OCI-LY7 (cell line): ENCODE measurements at regions not wholly inside any gene's neighbourhood (a gene's known extent, or its start where the extent isn't known, plus 50 kb on each side); places are given as distances from the start of the nearest gene placed in this dataset.

ENCODE experiments used
- BruUV-seq: library from RNA; stranded (reverse); fragments of 400-500 nt; replicated peaks from 2 replicates; lab custom pipeline; 2021; lab: Mats Ljungman, UMichigan
- CTCF ChIA-PET: fragments of 300-600 bp; sonication (Branson Sonifier 250); formaldehyde crosslinking; loops from one replicate; lab custom pipeline; 2022; ENCODE audit warnings: antibody characterized with exemption; ENCODE audit not compliant: unreplicated experiment; lab: Charles Lee
- POLR2A ChIA-PET: fragments of 300-600 bp; sonication (Branson Sonifier 250); formaldehyde crosslinking; loops from one replicate; lab custom pipeline; 2022; ENCODE audit warnings: antibody characterized with exemption; lab: Charles Lee
- DNase-seq: peaks from one replicate; pipeline ENCODE4 v3.0.0-alpha.2; 2015; ENCODE audit warnings: low spot score
- H2AFZ ChIP-seq: fragments of 200-600 bp; sonication (generic), shearing (Covaris generic); 2 replicates; pipeline ENCODE4 v1.6.1; 2014; ENCODE audit warnings: mild to moderate bottlenecking, antibody characterized with exemption, low read length, moderate library complexity
- H3K27ac ChIP-seq: fragments of 200-600 bp; sonication (generic); 2 replicates; pipeline ENCODE4 v1.5.1; 2014; ENCODE audit warnings: mixed run types, low read depth, mild to moderate bottlenecking, moderate library complexity, low read length, inconsistent platforms; ENCODE audit not compliant: poor library complexity, severe bottlenecking
- H3K36me3 ChIP-seq: fragments of 200-600 bp; sonication (generic); 2 replicates; pipeline ENCODE4 v1.6.1; 2014; ENCODE audit warnings: mild to moderate bottlenecking, antibody characterized with exemption, low read length, moderate library complexity, mixed read lengths; ENCODE audit not compliant: insufficient read depth
- H3K4me1 ChIP-seq: fragments of 200-600 bp; sonication (generic); 2 replicates; pipeline ENCODE4 v1.5.1; 2014; ENCODE audit warnings: mild to moderate bottlenecking, low read length; ENCODE audit not compliant: insufficient read depth, poor library complexity, severe bottlenecking
- H3K4me2 ChIP-seq: fragments of 200-600 bp; sonication (generic); 2 replicates; pipeline ENCODE4 v1.6.1; 2014; ENCODE audit warnings: mild to moderate bottlenecking, low read length
- H3K4me3 ChIP-seq: fragments of 200-600 bp; sonication (generic); 2 replicates; pipeline ENCODE4 v1.5.1; 2014; ENCODE audit warnings: mild to moderate bottlenecking, low read depth, low read length; ENCODE audit not compliant: poor library complexity, severe bottlenecking
- H3K79me2 ChIP-seq: fragments of 200-600 bp; sonication (generic); 2 replicates; pipeline ENCODE4 v1.6.1; 2016; ENCODE audit warnings: low read depth, mild to moderate bottlenecking, low read length, moderate library complexity, mixed read lengths; ENCODE audit not compliant: insufficient read depth
- H3K9me2 ChIP-seq: fragments of 200-600 bp; sonication (generic); 2 replicates; pipeline ENCODE4 v1.6.1; 2016; ENCODE audit warnings: mild to moderate bottlenecking, low read length, mixed read lengths; ENCODE audit not compliant: insufficient read depth
- H3K9me3 ChIP-seq: fragments of 200-600 bp; sonication (generic); 2 replicates; pipeline ENCODE4 v1.6.1; 2014; ENCODE audit warnings: mild to moderate bottlenecking, mixed run types, low read length, mixed read lengths
- H4K20me1 ChIP-seq: fragments of 200-600 bp; sonication (generic); 2 replicates; pipeline ENCODE4 v1.6.1; 2014; ENCODE audit warnings: mild to moderate bottlenecking, antibody characterized with exemption, low read length, moderate library complexity, mixed read lengths; ENCODE audit not compliant: insufficient read depth
- EZH2phosphoT487 ChIP-seq: fragments of 200-600 bp; sonication (generic); IDR thresholded peaks from 2 replicates; pipeline ENCODE4 v1.6.1; 2018; ENCODE audit warnings: low read depth, borderline replicate concordance, mild to moderate bottlenecking, mixed run types, antibody characterized with exemption, low read length, moderate library complexity, mixed read lengths
- intact Hi-C: fragments of 100-400 bp; cut with micrococcal nuclease; formaldehyde crosslinking; loops from one replicate; pipeline ENCODE4 v1.10.0; 2022; ENCODE audit not compliant: unreplicated experiment
- TF ChIP-seq, protein P1 (sequence below): fragments of 200-600 bp; sonication (generic); conservative IDR thresholded peaks from 2 replicates; pipeline ENCODE4 v1.5.1; 2014; ENCODE audit warnings: mild to moderate bottlenecking, antibody characterized with exemption, low read length, moderate library complexity, mixed read lengths

- BruUV-seq: no TSS peak
- Histone ChIP-seq H3K4me2 (peak overlapping the region; percentile 32), H3K4me3 (no peak overlapping the region), H3K79me2 (no peaks in the 10 kb centered on the region), H3K36me3 (no peaks in the 10 kb centered on the region), H3K27ac (no peak overlapping the region), H3K9me3 (no peaks in the 10 kb centered on the region), H4K20me1 (no peaks in the 10 kb centered on the region), H3K4me1 (peaks cover 14% of the 10 kb centered on the region), H2AFZ (no peak overlapping the region), H3K9me2 (no peaks in the 10 kb centered on the region)
- intact Hi-C loops: no loop called here
- DNase-seq: peak; percentile 11
- TF ChIP-seq, protein P1, sequence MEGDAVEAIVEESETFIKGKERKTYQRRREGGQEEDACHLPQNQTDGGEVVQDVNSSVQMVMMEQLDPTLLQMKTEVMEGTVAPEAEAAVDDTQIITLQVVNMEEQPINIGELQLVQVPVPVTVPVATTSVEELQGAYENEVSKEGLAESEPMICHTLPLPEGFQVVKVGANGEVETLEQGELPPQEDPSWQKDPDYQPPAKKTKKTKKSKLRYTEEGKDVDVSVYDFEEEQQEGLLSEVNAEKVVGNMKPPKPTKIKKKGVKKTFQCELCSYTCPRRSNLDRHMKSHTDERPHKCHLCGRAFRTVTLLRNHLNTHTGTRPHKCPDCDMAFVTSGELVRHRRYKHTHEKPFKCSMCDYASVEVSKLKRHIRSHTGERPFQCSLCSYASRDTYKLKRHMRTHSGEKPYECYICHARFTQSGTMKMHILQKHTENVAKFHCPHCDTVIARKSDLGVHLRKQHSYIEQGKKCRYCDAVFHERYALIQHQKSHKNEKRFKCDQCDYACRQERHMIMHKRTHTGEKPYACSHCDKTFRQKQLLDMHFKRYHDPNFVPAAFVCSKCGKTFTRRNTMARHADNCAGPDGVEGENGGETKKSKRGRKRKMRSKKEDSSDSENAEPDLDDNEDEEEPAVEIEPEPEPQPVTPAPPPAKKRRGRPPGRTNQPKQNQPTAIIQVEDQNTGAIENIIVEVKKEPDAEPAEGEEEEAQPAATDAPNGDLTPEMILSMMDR: no peak
- no peak for TF ChIP-seq EZH2phosphoT487
- CTCF ChIA-PET: interaction anchor here (1.1 kb wide), 1 partner anchor 10 kb away, joined by 3 read pairs; no protein-coding TSS in a partner anchor
- POLR2A ChIA-PET: interaction anchor here (0.5 to 1.6 kb wide), 5 partner anchors 8 to 402 kb away, joined by 3 to 4 read pairs (median 3); no protein-coding TSS in a partner anchor
Observed at GRCh38 chr6:125354649-125355048, 52.9 kb upstream of the HDDC2 start.

GRCh38 chr6:125356884-125357283 lies 55.1 kb upstream of the HDDC2 start:
- Histone ChIP-seq H4K20me1 (no peaks in the 10 kb centered on the region), H3K4me3 (no peak overlapping the region), H2AFZ (no peak overlapping the region), H3K9me3 (no peaks in the 10 kb centered on the region), H3K4me2 (no peak overlapping the region; the same call in 1 of the 2 replicates), H3K4me1 (peaks cover 14% of the 10 kb centered on the region), H3K9me2 (no peaks in the 10 kb centered on the region), H3K36me3 (no peaks in the 10 kb centered on the region), H3K27ac (no peak overlapping the region), H3K79me2 (no peaks in the 10 kb centered on the region)
- TF ChIP-seq, protein P1: no peak
- no peak for TF ChIP-seq EZH2phosphoT487
- no peak for DNase-seq
- ChIA-PET CTCF (no interaction called here), POLR2A (interaction anchor here (1.4 to 2.2 kb wide), 3 partner anchors 10 to 55 kb away, joined by 3 to 23 read pairs (median 5); no protein-coding TSS in a partner anchor)
- no TSS peak for BruUV-seq
- intact Hi-C loops: no loop called here

GRCh38 chr6:125357515-125358256 lies 55.9 kb upstream of the HDDC2 start:
- TF ChIP-seq, protein P1: no peak
- TF ChIP-seq EZH2phosphoT487: no peak
- BruUV-seq: no TSS peak
- Histone ChIP-seq H3K36me3 (no peaks in the 10 kb centered on the region), H3K9me3 (no peaks in the 10 kb centered on the region), H3K27ac (no peak overlapping the region), H3K4me3 (no peak overlapping the region), H3K79me2 (no peaks in the 10 kb centered on the region), H3K9me2 (no peaks in the 10 kb centered on the region), H3K4me1 (peaks cover 14% of the 10 kb centered on the region), H4K20me1 (no peaks in the 10 kb centered on the region), H3K4me2 (no peak overlapping the region), H2AFZ (peak overlapping the region; percentile 5; the same call in 1 of the 2 replicates)
- DNase-seq: no peak
- intact Hi-C loops: no loop called here
- CTCF ChIA-PET: interaction anchor here (0.8 kb wide), 1 partner anchor 13 kb away, joined by 3 read pairs; no protein-coding TSS in a partner anchor
- POLR2A ChIA-PET: interaction anchor here (0.6 to 2.2 kb wide), 6 partner anchors 11 to 342 kb away, joined by 3 to 23 read pairs (median 3); no protein-coding TSS in a partner anchor
